ENCODE measurements at regions not wholly inside any gene's neighbourhood (a gene's known extent, or its start where the extent isn't known, plus 50 kb on each side); places are given as distances from the start of the nearest gene placed in this dataset.
"Not testable (repeated sequence)": the region's sequence is repeated elsewhere in the genome, so short reads cannot be mapped to it uniquely, and the experiment has no call there.

DNA sequence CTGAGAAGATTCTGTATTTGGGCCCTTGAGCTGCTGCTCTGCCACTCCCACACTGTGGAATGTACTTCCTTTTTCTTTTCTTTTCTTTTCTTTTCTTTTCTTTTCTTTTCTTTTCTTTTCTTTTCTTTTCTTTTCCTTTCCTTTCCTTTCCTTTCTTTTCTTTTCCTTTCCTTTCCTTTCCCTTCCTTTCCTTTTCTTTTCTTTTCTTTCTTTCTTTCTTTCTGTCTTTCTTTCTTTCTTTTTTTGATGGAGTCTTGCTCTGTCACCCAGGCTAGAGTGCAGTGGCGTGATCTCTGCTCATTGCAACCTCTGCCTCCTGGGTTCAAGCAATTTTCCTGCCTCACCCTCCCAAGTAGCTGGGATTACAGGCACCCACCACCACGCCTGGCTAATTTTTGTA is 89.8 kb downstream of the DNAAF6 start:
- H3K79me2 ChIP-seq (ENCODE audit: insufficient read depth, low read length); H3K9me3 ChIP-seq (ENCODE audit: insufficient read depth, low read depth, low read length); H3K9me2 ChIP-seq (replicated peaks; ENCODE audit: low read depth, low read length); H4K20me1 ChIP-seq (ENCODE audit: insufficient read depth, low read length, poor library complexity, severe bottlenecking); H2AFZ ChIP-seq (ENCODE audit: low read length); H3K4me3 ChIP-seq (ENCODE audit: low read length, poor library complexity, severe bottlenecking); H3K36me3 ChIP-seq (ENCODE audit: insufficient read depth, low read length); H3K9ac ChIP-seq (ENCODE audit: low read depth, low read length, poor library complexity, severe bottlenecking); H3K4me1 ChIP-seq (ENCODE audit: insufficient read depth, low read length, poor library complexity, severe bottlenecking); H3K27me3 ChIP-seq (ENCODE audit: insufficient read depth, low read length, poor library complexity, severe bottlenecking); H3K4me2 ChIP-seq (ENCODE audit: low read depth, low read length, poor library complexity, severe bottlenecking); H3F3A ChIP-seq (ENCODE audit: low read depth): not testable (repeated sequence)

DNA sequence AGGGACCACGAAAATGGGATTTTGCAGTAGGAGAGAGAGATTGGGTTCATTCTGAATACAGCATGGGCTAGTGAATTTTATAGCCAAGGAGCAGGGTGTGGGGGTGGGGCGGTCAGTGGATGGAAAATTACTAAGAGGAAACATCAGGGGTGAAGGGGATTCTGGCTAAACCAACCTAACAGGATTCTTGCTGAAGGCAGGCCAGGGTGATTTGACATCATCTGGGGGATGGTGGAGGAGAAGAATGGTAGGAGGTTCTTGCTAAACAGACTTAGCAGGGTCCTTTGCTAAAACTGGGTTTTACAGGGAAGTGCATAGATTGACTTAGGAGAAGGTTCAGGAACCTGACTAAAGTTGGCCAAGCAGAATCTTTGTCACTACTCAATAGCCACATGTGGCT is 91.9 kb downstream of the DNAAF6 start:
- H3K9ac ChIP-seq (ENCODE audit: low read depth, low read length, poor library complexity, severe bottlenecking), result no peak overlapping the region
- H3K27me3 ChIP-seq (ENCODE audit: insufficient read depth, low read length, poor library complexity, severe bottlenecking), result no peaks in the 10 kb centered on the region
- H2AFZ ChIP-seq (ENCODE audit: low read length), result no peak overlapping the region
- H3K9me3 ChIP-seq (ENCODE audit: insufficient read depth, low read depth, low read length), result no peaks in the 10 kb centered on the region
- H3K36me3 ChIP-seq (ENCODE audit: insufficient read depth, low read length), result no peaks in the 10 kb centered on the region
- no peak overlapping the region for H3K4me3 ChIP-seq (ENCODE audit: low read length, poor library complexity, severe bottlenecking)
- no peaks in the 10 kb centered on the region for H3F3A ChIP-seq (ENCODE audit: low read depth)
- H3K4me1 ChIP-seq (ENCODE audit: insufficient read depth, low read length, poor library complexity, severe bottlenecking), result no peaks in the 10 kb centered on the region
- H3K4me2 ChIP-seq (ENCODE audit: low read depth, low read length, poor library complexity, severe bottlenecking), result no peak overlapping the region
- H4K20me1 ChIP-seq (ENCODE audit: insufficient read depth, low read length, poor library complexity, severe bottlenecking), result no peaks in the 10 kb centered on the region
- no peaks in the 10 kb centered on the region for H3K79me2 ChIP-seq (ENCODE audit: insufficient read depth, low read length)
- no peaks in the 10 kb centered on the region for H3K9me2 ChIP-seq (replicated peaks; ENCODE audit: low read depth, low read length)
- TF ChIP-seq, protein P1, sequence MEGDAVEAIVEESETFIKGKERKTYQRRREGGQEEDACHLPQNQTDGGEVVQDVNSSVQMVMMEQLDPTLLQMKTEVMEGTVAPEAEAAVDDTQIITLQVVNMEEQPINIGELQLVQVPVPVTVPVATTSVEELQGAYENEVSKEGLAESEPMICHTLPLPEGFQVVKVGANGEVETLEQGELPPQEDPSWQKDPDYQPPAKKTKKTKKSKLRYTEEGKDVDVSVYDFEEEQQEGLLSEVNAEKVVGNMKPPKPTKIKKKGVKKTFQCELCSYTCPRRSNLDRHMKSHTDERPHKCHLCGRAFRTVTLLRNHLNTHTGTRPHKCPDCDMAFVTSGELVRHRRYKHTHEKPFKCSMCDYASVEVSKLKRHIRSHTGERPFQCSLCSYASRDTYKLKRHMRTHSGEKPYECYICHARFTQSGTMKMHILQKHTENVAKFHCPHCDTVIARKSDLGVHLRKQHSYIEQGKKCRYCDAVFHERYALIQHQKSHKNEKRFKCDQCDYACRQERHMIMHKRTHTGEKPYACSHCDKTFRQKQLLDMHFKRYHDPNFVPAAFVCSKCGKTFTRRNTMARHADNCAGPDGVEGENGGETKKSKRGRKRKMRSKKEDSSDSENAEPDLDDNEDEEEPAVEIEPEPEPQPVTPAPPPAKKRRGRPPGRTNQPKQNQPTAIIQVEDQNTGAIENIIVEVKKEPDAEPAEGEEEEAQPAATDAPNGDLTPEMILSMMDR (conservative IDR thresholded peaks at IDR 0.05; ENCODE audit: low read length), result no peak
- no peak for TF ChIP-seq EZH2phosphoT487 (IDR thresholded peaks at IDR 0.05; ENCODE audit: borderline replicate concordance)

DNA sequence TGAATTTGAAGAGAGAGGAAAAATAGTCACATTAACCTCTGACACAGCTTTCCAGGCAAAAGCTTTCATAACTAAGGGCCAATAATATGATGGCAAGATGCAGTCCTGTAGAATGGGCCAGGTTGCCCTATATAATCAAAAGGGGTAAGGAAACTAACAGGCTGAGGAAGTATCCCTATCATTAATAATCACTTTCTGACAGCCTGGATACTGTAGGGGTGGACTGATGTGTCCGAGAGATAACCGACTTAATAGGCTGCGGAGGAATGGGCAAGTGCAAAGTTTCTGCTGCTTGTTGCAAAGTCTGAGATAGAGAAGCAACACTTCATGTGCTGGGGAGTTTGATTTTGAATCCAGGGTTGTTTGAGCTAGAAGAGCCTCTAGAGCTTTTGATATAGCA is 94.8 kb downstream of the DNAAF6 start:
- TF ChIP-seq EZH2phosphoT487 (IDR thresholded peaks at IDR 0.05; ENCODE audit: borderline replicate concordance), result no peak
- TF ChIP-seq, protein P1 (conservative IDR thresholded peaks at IDR 0.05; ENCODE audit: low read length), result no peak

DNA sequence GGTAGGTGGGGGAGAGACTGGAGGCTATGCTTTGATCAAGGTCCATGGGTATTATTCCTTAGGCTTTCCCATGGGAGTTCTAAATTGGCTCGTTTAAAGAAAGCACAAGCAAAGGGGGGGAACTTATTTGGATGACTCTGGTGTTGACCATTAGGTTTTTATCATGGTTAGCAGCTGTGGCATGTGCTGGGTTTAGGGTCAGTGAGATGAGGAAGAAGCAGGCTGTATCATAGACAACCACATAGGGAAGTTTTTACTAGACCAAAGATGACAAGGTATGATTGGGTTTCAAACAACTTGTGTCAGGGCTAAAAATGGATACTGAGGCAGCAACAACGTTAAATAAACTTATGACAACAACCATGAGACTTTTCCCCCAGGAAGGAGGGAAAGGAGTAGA is 97.7 kb downstream of the DNAAF6 start:
- Histone ChIP-seq H3K79me2 (ENCODE audit: insufficient read depth, low read length) (no peaks in the 10 kb centered on the region), H4K20me1 (ENCODE audit: insufficient read depth, low read length, poor library complexity, severe bottlenecking) (no peaks in the 10 kb centered on the region), H2AFZ (ENCODE audit: low read length) (no peak overlapping the region), H3K36me3 (ENCODE audit: insufficient read depth, low read length) (no peaks in the 10 kb centered on the region), H3F3A (ENCODE audit: low read depth) (no peaks in the 10 kb centered on the region), H3K9ac (ENCODE audit: low read depth, low read length, poor library complexity, severe bottlenecking) (no peak overlapping the region), H3K4me3 (ENCODE audit: low read length, poor library complexity, severe bottlenecking) (no peak overlapping the region), H3K27me3 (ENCODE audit: insufficient read depth, low read length, poor library complexity, severe bottlenecking) (no peaks in the 10 kb centered on the region), H3K9me2 (replicated peaks; ENCODE audit: low read depth, low read length) (no peaks in the 10 kb centered on the region), H3K4me1 (ENCODE audit: insufficient read depth, low read length, poor library complexity, severe bottlenecking) (no peaks in the 10 kb centered on the region), H3K9me3 (ENCODE audit: insufficient read depth, low read depth, low read length) (no peaks in the 10 kb centered on the region), H3K4me2 (ENCODE audit: low read depth, low read length, poor library complexity, severe bottlenecking) (no peak overlapping the region)
- TF ChIP-seq, protein P1 (conservative IDR thresholded peaks at IDR 0.05; ENCODE audit: low read length), result no peak
- no peak for TF ChIP-seq EZH2phosphoT487 (IDR thresholded peaks at IDR 0.05; ENCODE audit: borderline replicate concordance)

More for the DNA sequence above, 94.8 kb downstream of the DNAAF6 start:
- Histone ChIP-seq H3K79me2 (ENCODE audit: insufficient read depth, low read length) (no peaks in the 10 kb centered on the region), H3K9me2 (replicated peaks; ENCODE audit: low read depth, low read length) (no peaks in the 10 kb centered on the region), H3K36me3 (ENCODE audit: insufficient read depth, low read length) (no peaks in the 10 kb centered on the region), H3F3A (ENCODE audit: low read depth) (no peaks in the 10 kb centered on the region), H3K4me3 (ENCODE audit: low read length, poor library complexity, severe bottlenecking) (no peak overlapping the region), H3K27me3 (ENCODE audit: insufficient read depth, low read length, poor library complexity, severe bottlenecking) (no peaks in the 10 kb centered on the region), H4K20me1 (ENCODE audit: insufficient read depth, low read length, poor library complexity, severe bottlenecking) (no peaks in the 10 kb centered on the region), H3K4me1 (ENCODE audit: insufficient read depth, low read length, poor library complexity, severe bottlenecking) (no peaks in the 10 kb centered on the region), H2AFZ (ENCODE audit: low read length) (no peak overlapping the region), H3K9me3 (ENCODE audit: insufficient read depth, low read depth, low read length) (no peaks in the 10 kb centered on the region), H3K9ac (ENCODE audit: low read depth, low read length, poor library complexity, severe bottlenecking) (no peak overlapping the region), H3K4me2 (ENCODE audit: low read depth, low read length, poor library complexity, severe bottlenecking) (no peak overlapping the region)
